GM18867 (cell line): ENCODE measurements at regions not wholly inside any gene's neighbourhood (a gene's known extent, or its start where the extent isn't known, plus 50 kb on each side); places are given as distances from the start of the nearest gene placed in this dataset.
"Not testable (repeated sequence)": the region's sequence is repeated elsewhere in the genome, so short reads cannot be mapped to it uniquely, and the experiment has no call there.

Source experiments
- ATAC-seq: cut with Tn5 transposase; IDR thresholded peaks from one replicate; pipeline ENCODE4 v1.9.1; 2021; ENCODE audit warnings: mild to moderate bottlenecking, moderate library complexity; ENCODE audit not compliant: unreplicated experiment

DNA sequence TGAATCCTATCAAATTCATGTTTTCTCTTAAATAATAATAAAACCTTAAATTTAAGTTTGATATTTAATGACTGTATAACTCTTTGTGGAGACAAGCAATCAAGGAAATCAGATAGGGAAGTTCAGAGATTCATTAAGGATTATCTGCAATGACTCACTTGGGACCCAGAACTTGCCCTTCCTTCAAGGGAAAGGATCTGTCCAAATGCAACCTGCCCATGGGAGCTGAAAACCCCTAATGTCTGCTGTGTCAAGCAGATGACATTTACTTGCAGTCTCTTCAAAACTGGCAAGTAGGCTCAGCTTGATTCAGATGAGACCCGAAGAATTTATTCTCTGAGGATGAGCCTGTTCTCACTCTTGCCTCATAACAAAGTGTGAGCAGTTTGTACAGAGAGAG, 1577.6 kb downstream of the EFNA5 start:
- no peak for ATAC-seq

DNA sequence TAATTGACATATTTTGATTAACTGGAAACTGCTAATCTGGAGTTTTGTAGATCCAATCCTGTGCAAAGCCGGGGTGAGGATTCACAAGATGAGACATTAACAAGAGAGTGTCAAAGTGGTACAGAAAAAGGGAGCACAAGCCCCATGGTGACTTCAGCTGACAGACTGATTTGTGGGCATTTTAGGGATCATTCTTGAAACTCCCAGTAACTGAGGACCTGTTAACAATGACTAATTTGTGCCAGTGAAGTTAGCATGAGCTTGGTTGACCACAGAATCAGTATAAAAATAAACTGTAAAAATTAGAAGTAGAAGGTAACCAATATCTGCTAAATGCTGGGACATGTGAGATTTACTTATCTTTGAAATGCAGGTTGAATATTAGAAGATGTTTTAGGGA, 1578.3 kb downstream of the EFNA5 start:
- no peak for ATAC-seq

DNA sequence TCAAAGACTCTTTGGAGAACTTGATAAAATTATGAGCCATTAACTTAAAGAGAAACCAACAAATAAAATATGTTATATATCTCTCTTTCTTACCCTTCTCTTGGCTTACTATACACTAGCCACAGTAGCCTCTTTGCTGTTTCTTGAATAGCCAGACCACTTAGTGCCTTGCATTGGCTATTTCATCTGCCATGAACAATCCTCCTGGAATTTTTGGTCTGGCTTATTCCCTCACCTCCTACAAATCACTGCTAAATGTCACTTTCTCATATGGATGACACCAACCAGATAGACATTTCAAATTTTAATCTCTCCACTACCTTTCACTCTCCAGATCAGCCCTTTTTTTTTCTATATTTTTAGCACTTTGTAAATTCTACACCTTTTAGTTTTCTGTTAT, 1581.7 kb downstream of the EFNA5 start:
- no peak for ATAC-seq

DNA sequence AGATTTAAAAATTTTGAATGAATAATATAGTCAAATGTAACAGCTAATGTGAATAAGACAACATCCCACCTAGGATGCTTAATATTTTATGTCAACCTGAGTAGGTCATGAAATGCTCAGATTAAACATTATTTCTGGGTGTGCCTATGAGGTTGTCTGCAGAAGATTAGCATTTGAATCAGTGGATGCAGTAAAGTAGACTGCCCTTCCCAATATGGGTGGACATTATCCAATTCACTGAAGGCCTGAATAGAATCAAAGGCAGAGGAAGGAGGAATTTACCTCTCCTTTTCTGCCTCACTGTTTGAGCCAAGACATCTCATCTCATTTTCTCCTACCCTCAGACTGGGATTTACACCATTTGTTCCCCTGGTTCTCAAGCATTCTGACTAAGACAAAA, 1582.3 kb downstream of the EFNA5 start:
- no peak for ATAC-seq

DNA sequence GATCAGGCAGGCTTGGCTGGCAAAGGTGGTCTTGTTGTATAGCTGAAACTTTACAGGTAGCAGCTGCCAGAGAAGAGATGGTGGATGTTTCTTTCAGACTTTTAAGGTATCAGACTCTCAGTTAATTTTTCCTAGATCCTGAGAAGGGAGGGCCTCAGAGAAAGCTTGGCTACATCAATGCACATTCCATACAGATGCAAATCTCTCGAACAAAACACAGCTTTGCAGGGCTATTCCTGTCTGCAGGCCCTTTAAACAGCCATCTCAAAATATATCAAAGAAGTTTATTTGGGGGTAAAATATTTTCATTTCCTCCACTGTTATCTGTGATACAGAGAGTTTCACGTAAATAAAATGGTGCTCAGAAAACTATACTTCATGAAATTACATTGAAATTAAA, 1584.4 kb downstream of the EFNA5 start:
- no peak for ATAC-seq

DNA sequence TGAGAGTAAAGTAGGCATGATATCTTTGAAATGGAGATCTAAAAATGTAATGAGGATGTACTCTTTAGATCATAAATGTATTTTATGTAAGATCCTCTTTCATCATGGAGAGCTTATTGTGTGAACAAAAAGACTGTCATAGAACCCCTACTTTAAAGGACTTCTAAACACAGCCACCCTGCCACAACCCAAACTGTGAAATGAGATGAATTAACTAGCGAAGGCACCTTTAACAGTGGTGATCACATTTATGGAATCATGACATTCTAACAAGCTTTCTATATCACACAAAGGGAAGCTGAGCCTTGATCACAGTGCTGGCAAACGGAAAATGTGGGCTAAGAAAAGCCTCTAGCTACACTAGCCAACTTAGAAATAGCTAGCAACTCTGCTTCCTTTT, 1585.2 kb downstream of the EFNA5 start:
- no peak for ATAC-seq

DNA sequence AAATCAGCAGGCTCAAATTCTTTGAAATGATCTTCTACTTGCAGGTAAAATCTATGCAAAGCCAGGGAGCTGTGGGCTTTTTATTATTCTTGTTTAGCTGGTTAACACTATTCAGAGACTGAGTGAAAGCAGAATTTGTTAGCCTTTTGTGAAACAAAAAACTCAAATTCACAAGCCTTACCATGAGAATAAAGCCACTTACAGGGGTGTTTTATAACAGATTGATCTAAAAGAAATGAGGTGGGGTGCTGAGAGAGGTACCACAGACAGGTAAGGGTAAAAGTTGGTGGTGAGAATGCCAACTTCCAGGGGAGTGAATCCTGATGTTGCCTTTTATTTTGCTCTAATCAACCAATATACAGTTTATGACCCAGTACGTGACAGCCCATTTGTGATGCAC, 1585.6 kb downstream of the EFNA5 start:
- ATAC-seq = no peak

DNA sequence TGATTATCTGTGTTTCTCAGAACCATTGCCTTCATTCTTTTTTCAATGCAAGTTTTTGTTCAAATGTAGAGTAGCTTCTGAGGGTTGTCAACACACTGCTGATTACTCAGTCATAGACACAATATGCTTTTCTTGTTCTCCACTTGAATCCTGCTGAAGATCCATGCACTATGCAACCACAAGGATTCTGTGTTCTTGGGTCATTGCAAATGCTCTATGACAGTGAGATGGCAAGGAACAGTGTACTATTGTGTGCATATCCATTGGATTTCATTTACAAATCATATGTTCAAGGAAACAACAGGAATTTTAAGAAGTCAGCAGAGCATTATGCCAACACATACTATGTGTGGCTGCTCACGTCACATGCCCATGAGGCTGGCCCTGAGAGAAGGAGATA, 1590.2 kb downstream of the EFNA5 start:
- ATAC-seq = no peak

DNA sequence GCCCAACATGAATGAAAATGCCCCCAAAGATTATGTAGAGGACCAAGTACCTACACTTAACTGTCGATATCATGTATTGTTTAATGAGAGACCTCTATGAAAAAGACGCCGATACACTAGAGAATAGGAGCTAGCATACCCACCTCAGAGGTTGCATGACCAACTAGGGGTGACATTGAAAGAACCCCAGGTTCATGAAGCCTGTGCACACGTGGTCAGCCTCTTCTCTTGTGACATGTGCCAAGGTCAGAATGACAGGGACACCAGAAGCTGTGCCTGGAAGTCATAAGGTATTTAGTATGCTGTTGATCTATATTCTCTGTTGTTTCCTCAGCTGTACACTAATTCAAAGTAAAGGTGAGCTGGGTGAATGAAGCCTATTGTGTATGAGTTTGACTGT, 1594.1 kb downstream of the EFNA5 start:
- ATAC-seq = no peak

DNA sequence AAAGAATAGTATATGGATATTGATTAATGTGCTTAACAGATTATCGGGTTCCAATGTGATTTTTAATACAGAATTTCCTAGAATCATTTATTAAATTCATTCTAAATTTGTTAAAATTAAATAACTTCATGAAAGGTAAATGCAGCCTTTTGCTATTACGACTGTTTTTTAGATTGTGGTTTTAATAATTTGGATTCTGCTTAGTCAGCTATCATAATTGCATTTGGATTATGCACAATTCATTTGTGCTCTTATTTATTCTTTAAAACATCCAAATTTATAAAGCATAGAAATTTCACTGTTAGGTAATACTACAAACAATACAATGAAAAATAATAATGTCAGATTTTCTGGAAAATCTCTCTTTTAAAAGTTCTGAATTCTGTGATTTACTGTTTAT, 1598.5 kb downstream of the EFNA5 start:
- no peak for ATAC-seq

DNA sequence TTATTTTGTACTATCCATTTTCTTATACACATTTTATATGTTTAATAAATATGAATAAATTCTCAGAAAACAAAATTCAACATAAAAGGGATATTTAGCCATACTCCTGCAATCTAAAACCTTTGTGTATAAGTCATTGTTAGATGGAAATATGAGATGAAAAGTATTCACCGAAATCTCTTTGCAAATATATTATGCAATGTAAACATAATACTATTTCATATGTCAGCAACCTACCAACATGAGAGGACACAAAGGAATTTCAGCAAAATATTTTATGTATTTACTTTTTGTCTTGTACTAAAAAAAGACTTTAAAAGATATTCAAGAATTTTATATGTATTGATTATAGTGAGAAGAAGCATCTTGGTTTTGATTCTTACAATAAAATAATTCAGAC, 1623.4 kb downstream of the EFNA5 start:
- ATAC-seq = no peak

DNA sequence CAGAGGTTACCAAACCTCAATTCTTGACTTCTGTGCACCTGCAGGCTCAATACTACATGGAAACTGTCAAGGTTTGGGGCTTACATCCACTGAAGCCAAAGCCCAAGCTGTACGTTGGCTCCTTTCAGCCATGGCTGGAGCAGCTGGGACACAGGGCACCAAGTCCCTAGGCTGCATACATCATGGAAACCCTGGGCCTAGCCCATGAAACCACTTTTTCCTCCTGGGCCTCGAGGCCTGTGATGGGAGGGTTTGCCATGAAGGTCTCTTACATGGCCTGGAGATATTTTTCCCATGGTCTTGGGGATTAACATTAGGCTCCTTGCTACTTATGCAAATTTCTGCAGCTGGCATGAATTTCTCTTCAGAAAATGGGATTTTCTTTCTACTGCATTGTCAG, 1638.7 kb downstream of the EFNA5 start:
- ATAC-seq = not testable (repeated sequence)

DNA sequence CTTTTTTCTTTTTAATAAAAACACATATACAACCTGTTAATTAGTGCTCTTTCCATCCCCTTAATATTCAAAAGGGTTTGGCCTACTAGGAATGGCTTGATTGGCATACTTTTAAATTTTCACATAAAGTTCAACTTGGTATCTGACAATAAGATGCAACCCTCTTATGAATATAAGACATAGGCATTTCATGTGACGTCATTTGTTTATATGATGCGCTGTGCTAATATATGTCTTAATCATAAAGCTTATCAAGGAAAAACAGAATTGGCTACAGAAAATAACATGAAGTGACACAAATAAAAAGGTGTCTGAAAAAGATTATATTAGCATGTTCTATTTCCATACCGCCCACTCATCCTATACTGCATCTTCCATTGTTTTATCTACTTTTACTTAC, 1642.4 kb downstream of the EFNA5 start:
- ATAC-seq = no peak

DNA sequence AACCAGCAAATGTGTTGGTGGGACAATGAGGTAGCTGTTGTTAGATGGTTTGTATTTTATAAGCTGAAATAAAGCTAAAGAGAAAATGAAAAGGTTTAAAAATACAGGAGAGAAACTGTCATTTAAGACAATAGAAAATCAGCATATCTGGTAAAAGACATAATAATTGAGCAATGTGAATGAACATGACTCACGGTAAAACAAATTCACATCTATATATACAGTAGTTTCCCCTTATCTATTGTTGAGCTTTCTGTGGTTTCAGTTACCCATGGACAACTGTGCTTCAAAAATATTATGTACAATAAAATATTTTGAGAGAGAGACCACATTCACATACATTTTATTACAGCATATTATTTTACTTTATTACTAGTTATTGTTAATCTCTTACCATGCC, 1649.8 kb downstream of the EFNA5 start:
- ATAC-seq = no peak

DNA sequence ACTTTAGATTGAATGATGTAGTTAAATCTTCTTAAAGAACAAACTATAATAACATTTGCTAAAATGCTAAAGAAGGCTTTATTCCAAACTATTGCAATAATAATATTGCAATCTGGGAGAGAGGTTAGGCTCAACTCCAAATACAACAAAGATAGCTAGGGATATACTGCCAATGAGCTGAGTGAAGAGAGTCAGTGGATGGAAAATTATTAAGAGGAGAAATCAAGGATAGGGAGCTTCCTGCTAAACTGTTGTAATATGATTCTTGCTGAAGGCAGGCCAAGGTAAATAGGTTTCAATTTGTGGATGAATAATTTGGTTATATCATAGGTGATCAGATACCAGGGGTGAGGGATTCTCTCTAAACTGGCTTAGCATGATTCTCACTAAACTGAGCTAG, 1651.5 kb downstream of the EFNA5 start:
- ATAC-seq = no peak

DNA sequence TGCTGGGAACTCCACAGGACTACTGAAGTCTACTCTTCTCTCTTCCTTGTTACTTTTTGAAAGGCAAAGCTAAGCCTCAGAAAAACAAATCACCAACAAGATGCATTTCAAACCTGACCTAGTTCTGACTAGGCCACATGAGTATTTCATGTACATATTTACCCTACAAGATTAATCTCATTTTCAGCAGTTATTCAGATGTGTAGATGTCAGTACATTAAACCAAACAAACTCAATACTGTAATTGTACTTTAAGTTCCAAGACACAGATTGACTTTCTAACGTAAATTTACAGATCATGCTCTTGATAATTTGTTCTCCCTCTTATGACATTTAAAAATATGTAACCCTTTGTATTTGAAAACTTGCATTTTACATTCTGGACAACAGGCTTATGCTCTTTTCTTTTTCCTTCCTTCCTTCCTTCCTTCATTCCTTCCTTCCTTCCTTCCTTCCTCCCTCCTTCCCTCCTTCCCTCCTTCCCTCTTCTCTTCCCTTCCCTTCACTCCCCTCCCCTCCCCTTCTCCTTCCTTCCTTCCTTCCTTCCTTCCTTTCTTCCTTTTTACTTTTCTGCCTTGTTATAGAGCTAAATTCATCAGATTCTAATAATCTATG, 1653.4 kb downstream of the EFNA5 start:
- no peak for ATAC-seq

DNA sequence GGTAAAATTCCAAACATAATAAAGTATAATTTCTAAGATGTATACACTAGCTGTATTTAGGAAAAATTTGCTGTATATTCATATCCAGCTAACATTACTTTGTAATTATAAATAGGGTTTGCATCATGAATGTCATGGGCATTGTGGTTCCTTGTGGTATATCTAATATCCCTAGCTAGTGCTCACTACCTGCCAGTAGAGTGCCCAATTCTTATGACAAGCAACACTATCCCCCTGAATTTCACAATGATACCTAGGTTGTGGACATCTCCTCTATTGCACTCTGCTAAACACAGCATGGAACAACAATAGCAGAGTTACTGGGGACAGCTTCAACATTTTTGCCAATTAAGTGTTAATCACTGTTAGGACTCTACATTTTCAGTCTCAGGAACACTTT, 1656.5 kb downstream of the EFNA5 start:
- ATAC-seq = no peak

DNA sequence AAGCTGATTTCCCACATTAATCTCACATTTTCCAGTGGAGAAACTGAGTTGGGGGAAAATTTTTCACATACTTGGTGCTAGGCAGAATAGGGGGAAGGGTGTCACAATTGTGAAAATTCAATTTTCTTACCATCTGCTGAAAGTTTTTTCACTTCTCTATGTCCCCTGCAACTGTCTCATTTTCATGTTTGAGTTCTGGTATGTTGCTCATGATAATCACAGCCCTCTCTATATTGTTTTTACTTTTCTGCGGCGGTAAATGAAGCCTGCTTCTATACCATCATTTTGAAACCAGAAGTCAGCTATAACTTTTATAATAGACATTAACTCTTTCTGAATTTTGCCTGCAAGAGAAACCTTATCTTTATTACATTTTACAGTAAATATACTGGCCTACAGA, 1664.5 kb downstream of the EFNA5 start:
- ATAC-seq = no peak

DNA sequence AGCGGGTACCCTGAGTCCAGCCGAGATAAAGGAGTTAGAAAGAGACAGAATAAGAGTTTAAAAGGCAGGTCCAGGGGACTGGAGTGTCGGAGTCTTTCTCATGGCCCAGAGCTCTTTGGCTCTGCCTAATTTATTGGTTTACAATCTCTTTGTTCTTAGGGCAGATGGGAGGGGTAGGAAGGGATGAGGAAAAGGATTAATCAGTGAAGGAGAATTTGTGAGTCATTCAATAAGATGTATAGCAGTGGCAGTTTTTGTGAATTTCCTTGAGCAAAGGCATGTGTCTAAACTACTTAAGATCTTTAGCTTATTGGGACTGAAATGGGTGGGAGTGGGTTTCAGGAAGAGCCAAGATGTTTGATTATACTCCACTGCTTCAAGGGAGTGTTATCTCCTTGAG, 1671.7 kb downstream of the EFNA5 start:
- not testable (repeated sequence) for ATAC-seq

DNA sequence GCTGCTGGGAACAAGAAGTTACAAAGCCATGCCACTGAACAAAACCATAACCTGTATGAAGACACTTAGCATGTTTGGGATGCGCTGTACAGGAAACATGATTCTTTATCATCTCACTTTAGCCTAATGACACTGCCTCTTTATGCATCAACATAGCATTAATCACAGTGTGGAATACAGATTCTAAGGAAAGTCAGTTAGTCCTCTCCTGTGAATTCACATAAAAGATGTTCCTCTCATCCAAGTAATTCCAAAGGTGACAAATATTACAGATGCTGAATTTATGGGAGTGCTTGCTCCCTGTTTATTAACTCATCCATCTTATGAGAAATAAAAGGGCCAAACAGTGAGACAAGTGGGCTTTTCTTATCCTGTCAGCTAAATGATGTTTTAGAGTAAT, 1677.7 kb downstream of the EFNA5 start:
- no peak for ATAC-seq

DNA sequence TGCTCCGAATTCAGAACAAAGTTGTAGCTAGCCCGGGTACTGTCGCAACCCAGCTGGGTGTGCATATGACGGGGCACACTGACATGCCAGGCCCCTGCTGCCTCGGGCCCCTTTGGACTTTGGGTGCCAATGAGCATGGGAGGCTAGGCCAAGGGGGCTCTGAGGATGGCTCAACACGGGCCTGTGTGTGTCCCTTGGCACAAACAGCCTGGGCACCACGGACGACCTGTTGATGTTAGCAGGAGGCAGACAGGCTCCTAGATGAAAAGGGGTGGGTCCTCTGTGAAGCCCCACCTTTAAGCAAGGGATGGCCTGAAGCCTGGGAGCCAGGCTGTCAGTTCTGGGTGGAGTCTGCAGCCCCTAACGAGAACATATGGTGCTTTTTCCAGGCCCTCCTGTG, 1688.2 kb downstream of the EFNA5 start:
- no peak for ATAC-seq

DNA sequence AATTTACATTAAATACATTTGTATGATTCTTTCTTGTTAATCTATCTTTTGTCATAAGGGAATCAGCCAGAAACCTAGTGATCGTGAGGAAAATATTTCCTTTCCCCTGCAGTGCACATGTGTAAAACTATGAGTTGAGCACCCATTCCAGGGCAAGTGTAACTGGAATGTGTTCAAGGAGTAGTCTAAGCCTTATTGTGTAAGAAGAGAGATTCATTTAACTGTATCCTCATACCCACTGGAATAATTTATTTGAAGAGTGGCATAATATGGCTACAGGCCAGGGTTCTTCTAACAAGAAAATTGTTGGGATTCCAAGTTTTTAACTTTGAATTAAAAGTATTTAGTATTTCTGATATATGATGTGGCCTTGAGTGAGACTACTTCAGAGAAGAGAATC, 1692.7 kb downstream of the EFNA5 start:
- ATAC-seq = no peak

DNA sequence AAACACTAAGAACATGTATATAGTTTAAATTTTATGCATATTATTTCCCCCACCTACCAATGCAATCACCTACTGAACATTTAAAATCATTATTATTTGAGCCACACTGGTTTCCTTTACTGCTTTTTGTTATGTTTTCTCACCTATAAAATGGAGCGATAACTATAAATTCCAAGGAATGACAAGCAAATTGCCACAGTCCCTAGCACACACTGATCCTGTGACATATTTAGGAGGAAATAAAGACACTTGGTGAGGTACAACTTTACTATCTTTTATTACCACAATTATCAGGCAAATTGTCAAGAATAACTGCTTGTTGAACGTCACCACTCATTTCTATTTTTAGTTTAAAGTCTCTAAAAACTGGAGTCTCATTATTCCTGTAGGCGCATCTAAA, 1693.6 kb downstream of the EFNA5 start:
- no peak for ATAC-seq

DNA sequence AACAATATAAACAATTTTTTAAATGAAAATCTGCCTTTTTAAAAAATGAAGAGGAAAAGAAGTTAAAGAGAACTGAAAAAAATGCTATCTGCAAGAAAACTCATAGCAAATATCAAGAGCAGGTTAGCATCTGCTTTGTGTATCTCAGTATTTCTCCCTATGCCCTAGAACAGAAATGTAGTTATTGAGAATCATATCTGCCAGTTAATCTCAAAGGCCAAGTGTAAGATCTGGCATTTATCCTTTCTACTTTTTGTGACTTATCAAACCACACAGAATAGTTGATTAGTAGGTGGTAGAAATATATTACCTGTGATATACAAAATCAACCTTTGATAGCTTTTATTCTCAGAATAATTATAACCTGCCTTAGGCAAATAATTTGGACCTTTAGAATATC, 1699.8 kb downstream of the EFNA5 start:
- ATAC-seq = no peak
